Stimulated activated CD8-positive, alpha-beta memory T cell treated with anti-CD3 and anti-CD28 coated beads, Interleukin-15, amount 100 ng/mL, for 4 hours (primary cell): ENCODE measurements at regions not wholly inside any gene's neighbourhood (a gene's known extent, or its start where the extent isn't known, plus 50 kb on each side); places are given as distances from the start of the nearest gene placed in this dataset.

ENCODE experiments used
- DNase-seq, 2 donors: peaks; one replicate each; pipeline ENCODE4 v3.0.0-alpha.2; 2020; ENCODE audit warnings: low read depth in 2 of 2

DNA sequence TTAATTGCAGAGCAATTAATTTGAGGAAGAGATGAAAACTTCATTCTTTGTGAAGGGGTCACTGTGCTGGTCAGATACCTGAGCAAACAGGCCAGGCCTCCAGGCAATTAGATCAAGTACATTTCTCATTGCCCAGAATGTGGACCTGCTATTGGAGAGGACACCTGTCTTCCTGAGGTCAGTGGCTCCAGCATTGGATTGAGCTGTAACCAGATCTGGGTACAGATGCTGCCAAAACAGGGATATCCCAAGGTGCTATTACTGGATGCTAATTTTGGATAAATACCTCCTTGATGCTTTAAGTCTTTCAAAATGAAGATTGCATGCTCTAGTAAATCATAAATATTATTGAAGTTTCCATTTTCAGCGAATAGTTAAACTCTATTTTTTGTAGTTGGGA, 131.5 kb downstream of the FAM161A start:
- no peak for DNase-seq

GRCh38 chr2:61721382-61721781, 132.5 kb downstream of the FAM161A start:
- no peak for DNase-seq

GRCh38 chr2:61720911-61721310, 132.9 kb downstream of the FAM161A start:
- no peak for DNase-seq

- DNase-seq = no peak
Observed at GRCh38 chr2:61718965-61719364, 134.9 kb downstream of the FAM161A start.

DNA sequence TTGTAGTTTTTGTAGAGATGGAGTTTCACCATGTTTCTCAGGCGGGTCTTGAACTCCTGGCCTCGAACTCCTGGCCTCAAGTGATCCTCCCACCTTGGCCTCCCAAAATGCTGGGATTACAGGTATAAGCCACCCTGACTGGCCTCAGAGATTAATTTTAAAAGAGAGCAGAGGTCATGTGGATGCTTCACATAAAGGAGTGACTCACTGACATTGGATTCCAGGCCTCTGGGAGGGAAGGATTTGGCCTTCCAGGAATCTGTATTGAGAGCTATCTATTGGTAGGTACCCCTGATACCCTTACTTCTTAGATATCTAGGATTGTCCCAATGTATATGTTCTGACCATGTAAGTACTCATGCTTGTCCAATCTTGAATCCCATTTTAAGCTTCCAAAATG, 138.4 kb downstream of the FAM161A start:
- no peak for DNase-seq

DNA sequence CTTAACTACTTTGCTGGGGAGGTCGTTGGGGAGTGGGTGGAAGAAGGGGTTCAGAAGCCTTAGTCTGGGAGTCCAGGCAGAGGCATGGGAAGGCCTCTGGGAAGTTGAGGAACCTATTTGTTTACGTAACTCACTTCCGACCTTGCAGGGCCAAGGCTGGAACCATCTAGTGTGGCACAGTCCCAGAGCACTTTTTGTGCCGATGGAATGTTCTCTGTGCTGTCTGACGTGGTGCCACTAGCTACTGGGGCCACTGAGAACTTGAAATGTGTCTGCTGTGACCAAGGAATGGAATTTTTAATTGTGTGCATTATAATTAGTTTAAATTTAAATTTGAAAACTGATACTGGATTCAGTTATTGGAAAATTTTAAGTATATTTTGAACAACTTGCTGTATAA, 139.7 kb downstream of the FAM161A start:
- no peak for DNase-seq

GRCh38 chr2:61713457-61713856, 140.4 kb downstream of the FAM161A start:
- DNase-seq = no peak

DNA sequence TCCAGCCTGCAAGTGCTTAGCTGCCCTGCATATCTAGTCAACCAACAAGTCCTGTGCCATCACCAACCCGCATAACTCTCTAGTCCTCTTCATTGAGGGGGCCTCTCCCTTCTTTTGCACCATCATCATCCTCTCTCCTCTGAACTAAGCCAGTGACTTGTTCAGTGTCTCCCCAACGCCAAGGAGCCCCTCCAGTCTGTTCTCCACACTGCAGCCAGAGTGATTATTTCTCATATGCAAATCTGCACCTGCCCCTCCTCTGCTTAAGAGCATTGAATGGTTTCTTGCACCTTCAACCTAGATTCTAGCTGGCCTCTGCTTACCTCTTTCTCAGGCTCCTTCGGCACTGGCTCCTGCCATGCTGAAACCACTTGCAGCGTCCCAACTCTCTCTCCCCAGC, 141.8 kb downstream of the FAM161A start:
- no peak for DNase-seq

DNA sequence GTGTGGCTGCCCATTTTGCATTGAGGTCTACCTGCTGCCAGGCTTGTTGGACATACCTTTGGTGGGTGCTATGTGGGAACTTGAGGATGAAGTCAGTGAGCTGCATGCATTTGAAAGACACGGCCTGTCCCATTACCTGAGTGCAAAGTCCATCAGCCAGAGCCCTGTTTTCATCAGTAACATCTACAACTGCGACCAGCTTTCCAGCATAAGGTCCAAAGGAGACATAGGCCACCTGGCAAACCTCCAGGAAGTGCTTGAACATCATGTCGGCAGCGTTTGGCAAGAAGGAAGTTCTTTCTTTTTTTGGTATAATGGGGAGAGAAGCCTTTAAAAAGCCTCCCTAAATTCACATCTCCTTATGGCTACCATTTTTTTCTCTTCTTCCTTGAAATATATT, 143.1 kb downstream of the FAM161A start:
- no peak for DNase-seq

DNA sequence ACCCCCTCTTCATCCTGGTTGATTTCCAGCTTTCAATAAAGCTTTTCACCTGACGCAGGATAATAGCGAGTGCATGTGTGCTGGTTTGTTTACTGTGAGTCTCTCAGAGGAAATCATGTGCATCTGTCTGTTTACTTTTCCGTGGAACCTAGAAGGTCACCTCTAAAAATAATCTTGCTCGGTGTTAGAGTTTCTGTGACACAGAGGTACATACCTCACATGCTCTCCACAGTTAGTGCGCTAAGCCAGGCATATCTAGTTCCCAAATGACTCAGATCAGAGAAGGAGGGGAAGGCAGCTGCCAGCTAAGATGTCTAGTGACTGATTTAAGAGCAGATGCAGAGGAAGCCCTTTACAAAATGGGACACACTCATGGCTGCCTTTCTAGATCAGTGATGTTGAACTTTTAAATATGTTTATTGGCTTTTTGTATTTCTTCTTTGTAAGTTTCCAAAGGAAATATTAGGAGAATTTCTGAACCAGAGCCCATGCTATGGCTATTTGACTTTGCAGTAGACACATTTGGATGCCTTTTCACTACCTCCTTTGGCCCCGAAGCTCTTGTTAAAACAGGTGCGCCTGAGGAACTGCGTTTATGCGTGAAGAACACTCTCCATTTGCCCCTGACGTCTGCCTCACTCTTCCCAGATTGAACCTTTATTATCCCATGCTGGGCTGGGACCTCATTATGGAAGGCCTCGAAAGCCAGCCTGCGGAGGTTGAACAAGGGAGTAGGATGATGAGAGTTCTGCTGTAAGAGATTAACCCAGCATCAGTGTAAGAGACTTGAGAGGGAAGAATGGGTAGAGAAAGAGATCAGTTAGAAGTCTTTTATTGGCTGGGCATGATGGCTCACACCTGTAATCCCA, 145.6 kb downstream of the FAM161A start:
- DNase-seq = no peak

GRCh38 chr2:61705625-61706024, 148.2 kb downstream of the FAM161A start:
- no peak for DNase-seq

GRCh38 chr2:61704364-61704763, 149.5 kb downstream of the FAM161A start:
- DNase-seq = no peak

GRCh38 chr2:61702088-61702467, 151.8 kb downstream of the FAM161A start:
- no peak for DNase-seq

DNA sequence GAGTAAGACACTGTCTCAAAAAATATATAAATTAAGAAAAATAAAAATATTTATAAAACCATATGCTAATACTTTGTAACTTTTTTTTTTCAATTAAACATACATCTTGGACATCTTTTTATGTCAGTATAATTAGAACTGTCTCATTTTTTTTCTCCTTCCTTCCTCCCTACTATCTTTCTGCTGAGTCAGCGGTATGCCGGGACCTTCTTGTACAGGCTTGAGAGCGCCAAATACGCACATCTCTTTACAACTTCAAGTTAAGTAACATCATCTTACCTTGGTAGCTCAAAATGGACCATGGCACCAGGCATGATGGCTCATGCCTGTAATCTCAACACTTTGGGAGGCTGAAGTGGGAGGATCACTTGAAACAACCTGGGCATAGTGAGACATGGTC, 153.4 kb downstream of the FAM161A start:
- no peak for DNase-seq

DNA sequence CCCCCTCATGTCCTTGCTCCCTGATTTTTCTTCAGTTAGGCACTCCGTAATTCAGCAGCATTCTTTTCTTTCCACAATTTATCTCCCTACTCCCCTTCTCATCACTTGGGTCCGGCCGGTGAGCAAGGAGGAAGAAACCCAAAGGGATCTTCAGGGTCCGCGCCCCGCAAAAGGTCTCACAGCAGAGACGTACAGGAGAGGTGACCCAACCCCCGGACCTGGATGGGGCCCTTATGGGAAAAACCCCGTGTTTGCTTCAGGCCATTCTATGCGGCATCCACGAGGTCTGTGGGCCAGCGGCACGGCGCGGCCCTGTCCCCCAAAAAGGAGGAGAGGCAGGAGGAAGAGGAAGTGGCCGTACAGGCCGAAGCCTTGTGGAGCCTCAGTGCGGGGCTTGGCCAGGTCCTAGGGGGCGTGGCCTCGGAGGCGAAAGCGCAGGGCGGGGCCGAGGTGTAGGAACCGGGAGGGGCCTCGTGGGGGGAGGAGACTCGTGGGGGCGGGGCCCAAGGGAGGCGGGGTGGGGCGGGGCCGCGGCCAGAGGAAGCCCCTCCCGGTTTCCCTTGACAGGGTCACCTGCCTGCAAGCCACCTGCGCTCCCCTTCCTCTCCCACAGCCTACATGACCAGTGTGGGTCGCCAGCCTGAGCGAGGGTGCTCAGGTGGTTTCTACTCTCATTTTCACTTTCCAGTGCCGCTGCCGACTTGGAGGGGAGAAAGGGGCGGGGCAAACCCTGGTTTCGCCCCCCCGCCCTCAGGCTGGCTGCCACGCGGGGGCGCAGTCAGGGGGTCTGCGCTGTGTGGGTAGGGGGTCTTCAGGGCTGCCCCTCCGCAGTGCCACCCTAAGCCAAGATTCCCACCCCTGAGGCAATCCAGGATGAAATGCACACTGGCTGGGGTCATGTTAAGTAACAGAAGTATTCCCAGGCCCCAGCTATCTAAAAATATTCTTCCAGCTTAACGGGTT, 156.4 kb upstream of the XPO1 start:
- DNase-seq = peak; percentile 62 to 68

- DNase-seq = no peak
Observed at GRCh38 chr2:61693744-61694143, 155.6 kb upstream of the XPO1 start.

GRCh38 chr2:61690078-61690596, 152.0 kb upstream of the XPO1 start:
- DNase-seq = no peak

- DNase-seq = no peak
Observed at GRCh38 chr2:61689568-61689967, 151.4 kb upstream of the XPO1 start.

DNA sequence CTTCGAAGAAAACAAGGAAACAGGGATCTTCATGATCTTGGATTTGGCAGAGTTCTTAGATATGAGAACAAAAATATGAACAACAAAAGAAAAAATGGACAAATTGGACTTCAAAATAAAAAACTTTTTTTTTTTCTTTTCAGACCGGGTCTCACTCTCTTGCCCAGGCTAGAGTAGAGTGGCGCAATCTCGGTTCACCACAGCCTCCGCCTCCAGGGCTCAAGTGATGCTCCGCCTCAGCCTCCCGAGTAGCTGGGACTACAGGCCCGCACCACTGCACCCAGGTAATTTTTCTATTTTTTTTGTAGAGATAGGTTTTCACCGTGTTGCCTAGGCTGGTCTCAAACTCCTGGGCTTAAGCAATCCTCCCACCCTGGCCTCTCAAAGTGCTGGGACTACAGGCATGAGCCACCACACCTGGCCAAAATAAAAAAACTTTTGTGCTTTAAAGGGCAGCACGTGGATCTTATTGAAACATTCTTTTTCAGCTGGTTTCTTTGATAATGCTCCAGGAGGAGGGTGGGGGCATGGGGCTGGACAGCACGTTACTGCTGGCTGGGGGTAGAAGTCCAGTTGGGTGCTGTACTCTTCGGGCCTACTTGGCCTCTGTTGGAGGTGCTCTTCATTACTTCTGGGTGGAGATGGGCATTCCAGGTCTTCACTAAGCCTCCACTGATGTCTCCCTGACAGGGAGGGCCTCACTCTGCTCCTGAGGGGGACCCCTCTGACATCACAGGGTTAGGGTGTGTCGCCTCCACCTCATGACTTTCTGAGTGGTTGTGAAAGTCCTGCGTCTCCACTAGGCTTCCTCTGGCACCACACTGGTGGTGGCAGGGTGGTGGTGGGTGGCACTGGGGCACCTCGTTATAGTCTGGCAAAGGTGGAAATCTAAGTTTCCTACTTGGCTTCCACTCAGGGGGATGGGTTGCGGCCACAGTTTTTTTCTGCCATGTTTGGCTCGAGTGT, 150.5 kb upstream of the XPO1 start:
- no peak for DNase-seq

- no peak for DNase-seq
Observed at GRCh38 chr2:61679096-61679495, 140.9 kb upstream of the XPO1 start.

DNA sequence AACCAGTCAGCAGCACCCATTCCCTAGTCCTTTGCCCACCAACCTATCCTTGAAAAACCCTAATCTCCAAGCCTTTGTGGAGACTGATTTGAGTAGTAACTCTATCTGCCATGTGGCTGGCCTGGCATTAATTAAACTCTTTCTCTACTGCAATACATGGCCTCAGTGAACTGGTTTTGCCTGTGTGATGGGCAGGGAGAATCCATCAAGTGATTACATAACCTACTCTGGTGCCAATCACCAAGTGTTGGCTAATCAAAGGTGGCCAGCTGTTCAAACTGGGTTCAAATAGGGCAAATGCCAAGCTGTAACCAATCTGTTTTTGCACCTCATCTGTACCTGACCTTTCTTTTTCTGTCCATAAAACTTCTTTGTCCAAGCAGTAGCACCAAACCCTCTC, 139.8 kb upstream of the XPO1 start:
- no peak for DNase-seq
